Right cardiac atrium (tissue), 5 donors: ENCODE measurements at regions not wholly inside any gene's neighbourhood (a gene's known extent, or its start where the extent isn't known, plus 50 kb on each side); places are given as distances from the start of the nearest gene placed in this dataset.
"Not testable (repeated sequence)": the region's sequence is repeated elsewhere in the genome, so short reads cannot be mapped to it uniquely, and the experiment has no call there.

Source experiments
- ATAC-seq, 2 donors: fragments of 200-7000 bp; cut with Tn5 transposase; one replicate each; pipeline versions ENCODE4 v1.8.0 to v1.9.1; 2020; ENCODE audit warnings: moderate library complexity in 2 of 2, mild to moderate bottlenecking in 1 of 2
- DNase-seq, 3 donors: peaks; one replicate each; pipeline ENCODE4 v3.0.0-alpha.2; 2020
- H3K27ac ChIP-seq: one replicate; pipeline ENCODE4 v1.5.1; 2013; ENCODE audit warnings: mild to moderate bottlenecking, low read length, control low read depth, moderate library complexity
- H3K27me3 ChIP-seq: one replicate; pipeline ENCODE4 v1.6.1; 2013; ENCODE audit not compliant: control insufficient read depth, insufficient read depth
- H3K4me1 ChIP-seq: one replicate; pipeline ENCODE4 v1.6.1; 2013; ENCODE audit warnings: low read length; ENCODE audit not compliant: control insufficient read depth, insufficient read depth
- H3K4me3 ChIP-seq: one replicate; pipeline ENCODE4 v1.5.1; 2013; ENCODE audit warnings: low read length, control low read depth
- H3K9me3 ChIP-seq: one replicate; pipeline ENCODE4 v1.6.1; 2013; ENCODE audit warnings: low read length; ENCODE audit not compliant: control insufficient read depth
- WGBS: extraction: QIAGEN DNeasy Blood & Tissue Kit; methylation state at CpG from one replicate; pipeline ENCODE4 v1.1.7; 2013; 5-methylcytosine and 5-hydroxymethylcytosine counted together
- intact Hi-C, 4 donors: fragments of 100-400 bp; cut with DNase I; formaldehyde crosslinking; loops; one replicate each; pipeline versions ENCODE4 v1.11.0 to v1.14.0; 2022 to 2023
- donor health status: healthy with polysubstance abuse.
- donor health status: DM: no; HTN: yes; CAD: no.
- donor health status: DM: no; HTN: no; CAD: no.
- donor health status: DM: no; HTN: yes; CAD: no; lungs with severe emphysema.
- donor health status: DM: yes; HTN: yes; CAD: no.

DNA sequence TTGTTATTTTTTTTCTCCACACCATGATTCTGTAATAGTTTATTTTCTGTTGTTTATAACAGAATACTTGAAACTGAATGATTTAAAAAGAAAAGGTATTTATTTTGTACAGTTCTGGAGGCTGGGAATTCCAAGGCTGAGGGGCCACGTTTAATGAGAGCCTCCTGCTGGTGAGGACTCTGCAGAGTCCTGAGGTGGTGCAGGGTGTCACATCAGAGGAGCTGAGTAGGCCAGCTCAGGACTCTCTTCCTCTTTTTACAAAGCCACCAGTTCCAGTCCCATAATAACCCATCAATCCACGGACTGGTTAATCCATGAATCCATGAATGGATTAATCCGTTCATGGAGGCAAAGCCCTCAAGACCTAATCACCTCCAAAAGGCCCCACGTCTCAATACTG is 71.6 kb downstream of the TFAP2A start:
- ATAC-seq (no peak), DNase-seq (no peak)
- no peaks in the 10 kb centered on the region for H3K4me1 ChIP-seq
- H3K4me3 ChIP-seq, result no peak overlapping the region
- intact Hi-C loops, result no loop called here
- no peak overlapping the region for H3K27ac ChIP-seq
- H3K9me3 ChIP-seq, result no peaks in the 10 kb centered on the region
- H3K27me3 ChIP-seq, result no peaks in the 10 kb centered on the region
- WGBS, result 68% methylated on average over 4 of the region's 4 CpGs

DNA sequence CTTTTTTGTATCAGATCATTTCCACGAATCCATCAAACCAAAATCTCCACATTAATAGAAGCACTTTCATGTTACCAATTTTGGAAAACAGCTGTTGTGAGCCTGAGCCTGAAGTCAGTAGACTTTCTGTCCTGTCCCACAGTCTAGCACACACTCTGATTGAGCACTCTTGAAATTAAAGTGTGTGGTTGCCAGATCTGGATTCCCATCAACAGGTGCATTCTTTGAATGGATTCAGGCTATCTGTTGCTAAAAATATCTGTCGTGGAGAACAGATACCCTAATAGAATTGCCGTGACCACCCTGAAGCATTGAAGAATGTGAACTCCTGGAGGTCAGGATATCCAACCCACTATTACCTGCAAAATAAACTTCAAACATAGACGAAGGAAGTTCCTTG is 73.3 kb downstream of the TFAP2A start:
- DNase-seq (no peak), ATAC-seq (no peak)
- intact Hi-C loops, result no loop called here
- Histone ChIP-seq H3K9me3 (no peaks in the 10 kb centered on the region), H3K27ac (no peak overlapping the region), H3K4me1 (no peaks in the 10 kb centered on the region), H3K27me3 (no peaks in the 10 kb centered on the region), H3K4me3 (no peak overlapping the region)
- 59% methylated on average over 4 of the region's 4 CpGs for WGBS

DNA sequence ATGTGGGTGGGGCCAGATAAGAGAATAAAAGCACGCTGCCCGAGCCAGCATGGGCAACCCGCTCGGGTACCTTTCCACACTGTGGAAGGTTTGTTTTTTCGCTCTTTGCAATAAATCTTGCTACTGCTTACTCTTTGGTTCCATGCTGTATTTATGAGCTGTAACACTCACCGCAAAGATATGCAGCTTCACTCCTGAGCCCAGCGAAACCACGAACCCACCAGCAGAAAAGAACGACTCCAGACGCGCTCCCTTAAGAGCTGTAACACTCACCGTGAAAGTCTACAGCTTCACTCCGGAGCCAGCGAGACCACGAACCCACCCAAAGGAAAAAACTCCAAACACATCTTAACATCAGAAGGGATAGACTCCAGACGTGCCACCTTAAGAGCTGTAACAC is 76.7 kb downstream of the TFAP2A start:
- no peak for ATAC-seq
- 91% methylated on average over 16 of the region's 16 CpGs for WGBS
- intact Hi-C loops, result no loop called here

DNA sequence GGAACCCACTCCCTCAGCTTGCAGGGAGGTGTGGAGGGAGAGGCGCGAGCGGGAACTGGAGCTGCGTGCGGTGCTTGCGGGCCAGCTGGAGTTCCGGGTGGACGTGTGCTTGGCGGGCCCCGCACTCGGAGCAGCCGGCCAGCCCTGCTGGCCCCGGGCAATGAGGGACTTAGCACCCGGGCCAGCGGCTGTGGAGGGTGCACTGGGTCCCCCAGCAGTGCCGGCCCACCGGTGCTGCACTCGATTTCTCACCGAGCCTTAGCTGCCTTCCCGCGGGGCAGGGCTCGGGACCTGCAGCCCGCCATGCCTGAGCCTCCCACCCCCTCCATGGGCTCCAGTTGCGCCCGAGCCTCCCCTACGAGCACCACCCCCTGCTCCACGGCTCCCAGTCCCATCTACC is 77.5 kb downstream of the TFAP2A start:
- ATAC-seq, H3K27ac ChIP-seq, H3K9me3 ChIP-seq, H3K27me3 ChIP-seq, intact Hi-C loops, H3K4me1 ChIP-seq, H3K4me3 ChIP-seq, DNase-seq: not testable (repeated sequence)
- WGBS, result 93% methylated on average over 27 of the region's 27 CpGs

More for the DNA sequence above, 76.7 kb downstream of the TFAP2A start:
- Histone ChIP-seq H3K9me3 (no peaks in the 10 kb centered on the region), H3K27ac (no peak overlapping the region), H3K4me3 (no peak overlapping the region), H3K27me3 (no peaks in the 10 kb centered on the region), H3K4me1 (no peaks in the 10 kb centered on the region)
- no peak for DNase-seq

DNA sequence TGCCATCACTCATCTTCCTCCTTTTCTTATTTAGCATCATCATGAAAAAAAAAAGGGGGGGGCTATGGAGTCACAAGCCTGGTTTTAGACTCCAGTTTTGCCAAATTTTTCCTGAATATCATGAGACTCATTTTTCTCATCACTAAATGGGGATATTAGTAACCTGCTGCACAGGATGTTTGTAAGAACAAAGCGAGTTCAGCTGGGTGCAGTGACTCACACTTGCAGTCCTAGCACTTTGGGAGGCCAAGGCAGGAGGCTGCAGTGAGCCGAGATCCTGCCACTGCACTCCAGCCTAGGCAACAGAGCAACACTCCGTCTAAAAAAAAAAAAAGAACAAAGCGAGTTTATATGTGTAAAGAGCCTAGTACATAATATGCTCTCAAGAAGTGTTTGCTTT is 82.8 kb downstream of the TFAP2A start:
- Histone ChIP-seq H3K27ac (no peak overlapping the region), H3K27me3 (no peaks in the 10 kb centered on the region), H3K4me1 (no peaks in the 10 kb centered on the region), H3K4me3 (no peak overlapping the region), H3K9me3 (peaks cover 2% of the 10 kb centered on the region)
- WGBS, result 89% methylated on average over 4 of the region's 4 CpGs
- ATAC-seq (no peak), DNase-seq (no peak)
- intact Hi-C loops, result no loop called here

DNA sequence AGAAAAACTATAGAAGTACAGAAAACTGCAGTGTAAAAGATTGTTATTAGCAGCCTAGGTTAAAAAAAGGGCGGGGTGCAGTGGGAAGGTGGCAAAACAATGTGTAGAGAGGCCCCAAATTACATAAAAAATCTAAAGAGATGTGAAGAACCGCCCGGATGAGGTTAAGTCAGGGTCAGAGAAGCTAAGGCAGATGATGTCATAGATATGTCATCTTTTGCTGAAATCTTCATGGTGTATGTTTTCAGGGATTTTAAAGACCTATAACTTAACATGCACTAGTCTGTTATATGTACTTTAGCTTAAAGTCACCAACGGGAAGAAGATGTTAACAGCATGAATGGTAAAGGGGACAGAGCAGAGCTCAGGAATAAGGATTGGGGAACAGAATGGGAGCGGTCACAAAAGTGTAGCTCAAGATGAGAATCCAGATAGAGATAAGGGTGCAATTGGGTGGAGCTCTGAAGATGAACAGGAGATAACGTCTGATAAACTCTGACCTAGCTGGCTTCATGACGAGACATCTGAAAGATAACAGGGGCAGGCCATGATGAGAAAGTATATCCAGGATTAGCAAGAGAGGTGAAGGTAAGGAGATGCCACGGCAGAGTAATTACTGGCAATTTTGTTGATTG is 83.4 kb downstream of the TFAP2A start:
- ATAC-seq (no peak), DNase-seq (no peak)
- Histone ChIP-seq H3K9me3 (peaks cover 2% of the 10 kb centered on the region), H3K27ac (no peak overlapping the region), H3K4me3 (no peak overlapping the region), H3K27me3 (no peaks in the 10 kb centered on the region), H3K4me1 (no peaks in the 10 kb centered on the region)
- 60% methylated on average over 8 of the region's 8 CpGs for WGBS
- intact Hi-C loops, result no loop called here

DNA sequence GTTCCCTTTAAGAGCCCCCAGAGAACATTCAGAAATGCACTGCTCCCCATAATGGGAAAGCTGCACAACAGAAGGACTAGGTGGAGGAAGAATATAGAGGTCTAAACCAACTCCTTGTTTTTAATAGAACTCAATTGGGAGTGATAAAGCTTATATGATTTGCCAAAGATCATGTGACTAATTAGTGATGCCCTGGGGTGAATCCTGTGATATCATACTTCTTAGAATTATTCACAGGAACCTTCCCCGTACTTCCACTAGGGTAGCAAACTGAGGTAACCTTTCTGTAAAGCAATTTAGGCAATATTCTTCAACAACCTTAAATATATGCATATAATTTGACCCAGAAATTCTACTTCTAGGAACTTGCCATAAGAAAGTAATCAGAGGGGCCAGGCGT is 84.4 kb downstream of the TFAP2A start:
- Histone ChIP-seq H3K4me3 (no peak overlapping the region), H3K9me3 (peaks cover 2% of the 10 kb centered on the region), H3K27me3 (no peaks in the 10 kb centered on the region), H3K27ac (no peak overlapping the region), H3K4me1 (no peaks in the 10 kb centered on the region)
- WGBS, result 76% methylated on average over 2 of the region's 2 CpGs
- no peak for DNase-seq
- no peak for ATAC-seq
- intact Hi-C loops, result no loop called here

DNA sequence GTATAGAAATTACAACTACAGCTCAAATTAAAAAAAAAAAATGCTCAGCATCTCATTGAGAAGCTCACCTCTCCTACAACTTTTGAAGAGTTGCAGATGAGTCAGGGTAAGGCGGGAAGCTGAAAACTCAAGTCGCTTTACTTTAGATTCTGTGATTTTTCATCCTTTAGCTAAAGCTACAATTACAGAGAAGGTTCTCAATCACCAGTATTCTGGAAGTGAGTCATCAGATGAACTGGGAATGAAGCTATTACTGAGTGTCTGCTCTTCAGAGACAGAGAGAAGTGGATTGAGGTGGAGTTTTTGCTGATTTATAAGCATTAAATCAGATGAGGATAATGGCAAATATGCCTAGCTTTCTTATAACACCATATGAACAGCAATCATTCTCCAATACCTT is 91.9 kb downstream of the TFAP2A start:
- ATAC-seq (no peak), DNase-seq (no peak)
- no peaks in the 10 kb centered on the region for H3K4me1 ChIP-seq
- WGBS, result 86% methylated on average over 2 of the region's 2 CpGs
- no peak overlapping the region for H3K4me3 ChIP-seq
- no peaks in the 10 kb centered on the region for H3K27me3 ChIP-seq
- no peak overlapping the region for H3K27ac ChIP-seq
- no peaks in the 10 kb centered on the region for H3K9me3 ChIP-seq
- intact Hi-C loops, result no loop called here

DNA sequence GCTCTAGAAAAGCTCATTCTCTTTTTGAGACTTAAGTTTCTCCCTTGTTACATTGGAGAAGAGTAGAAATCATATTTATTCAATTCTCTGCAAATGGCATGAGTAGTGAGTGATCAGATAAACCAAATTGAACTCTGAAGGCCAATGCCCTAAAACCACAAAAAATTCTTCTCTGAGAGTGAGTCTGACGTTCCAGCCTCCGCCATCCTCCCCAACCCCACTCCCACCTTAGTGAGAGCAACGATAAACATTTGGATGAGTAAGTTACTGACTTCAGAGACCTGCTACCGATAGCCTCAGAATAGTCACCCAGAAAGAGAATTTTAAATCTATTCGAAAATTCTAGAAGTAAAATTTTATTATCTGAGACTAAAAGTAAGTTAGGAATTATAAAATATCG is 94.6 kb downstream of the TFAP2A start:
- 72% methylated on average over 6 of the region's 6 CpGs for WGBS
- Histone ChIP-seq H3K27me3 (no peaks in the 10 kb centered on the region), H3K4me1 (no peaks in the 10 kb centered on the region), H3K9me3 (no peaks in the 10 kb centered on the region), H3K4me3 (no peak overlapping the region), H3K27ac (no peak overlapping the region)
- ATAC-seq (no peak), DNase-seq (no peak)
- intact Hi-C loops, result no loop called here

DNA sequence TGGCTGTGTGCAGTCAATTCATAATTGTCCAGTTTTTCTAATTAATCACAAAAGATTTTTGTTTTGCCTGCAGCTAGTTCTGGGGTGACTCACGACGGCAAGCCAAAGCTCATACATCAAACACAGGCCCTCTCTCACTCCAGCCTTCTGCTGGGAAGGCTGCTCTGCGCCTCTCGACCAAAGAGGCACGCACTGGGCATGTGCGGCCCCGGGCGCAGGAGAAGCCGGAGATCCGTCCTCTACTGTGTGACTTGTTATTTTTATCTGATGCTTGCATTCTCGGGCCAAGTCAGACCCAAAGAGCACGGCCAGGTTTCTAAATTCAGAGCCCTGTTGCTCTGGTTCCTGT is 98.5 kb downstream of the TFAP2A start:
- Histone ChIP-seq H3K9me3 (no peaks in the 10 kb centered on the region), H3K27me3 (peaks cover 5% of the 10 kb centered on the region), H3K4me3 (no peak overlapping the region), H3K27ac (no peak overlapping the region), H3K4me1 (no peaks in the 10 kb centered on the region)
- intact Hi-C loops, result no loop called here
- ATAC-seq (no peak), DNase-seq (no peak)
- WGBS, result 63% methylated on average over 12 of the region's 12 CpGs

DNA sequence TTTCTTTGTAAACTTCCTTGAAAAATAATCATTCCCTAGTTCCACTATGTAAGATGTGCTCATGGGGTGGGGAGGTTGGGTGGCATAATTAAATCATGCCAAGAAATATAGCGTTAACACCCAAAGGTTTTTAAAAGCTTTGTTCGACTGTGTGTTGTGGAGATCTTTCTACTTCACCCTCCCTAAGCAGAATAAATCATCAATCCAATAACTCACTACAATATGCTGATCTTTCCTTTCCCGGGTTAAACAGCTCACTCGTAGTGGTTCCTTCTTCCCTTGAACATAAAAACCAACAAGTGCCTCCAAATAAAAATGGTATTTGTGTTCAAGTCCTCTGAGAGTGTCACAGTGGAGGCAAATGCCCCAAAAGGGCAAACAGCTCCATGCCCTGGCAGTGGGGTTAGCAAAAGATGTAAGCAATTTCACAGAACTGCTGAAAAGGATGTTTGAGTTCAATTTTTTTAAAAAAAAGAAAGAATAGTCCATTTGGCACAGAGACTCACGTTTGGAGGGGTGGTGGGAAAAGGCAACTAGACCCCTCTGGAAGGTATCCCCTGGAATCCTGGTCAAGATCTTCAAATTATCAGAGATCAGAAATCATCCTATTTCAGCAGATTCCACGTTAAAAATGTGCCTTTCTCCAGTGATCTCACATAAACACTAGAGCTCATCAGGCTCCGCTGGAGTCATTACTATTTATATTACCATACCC is 99.1 kb downstream of the TFAP2A start:
- WGBS, result 51% methylated on average over 7 of the region's 7 CpGs
- Histone ChIP-seq H3K4me3 (no peak overlapping the region), H3K27ac (no peak overlapping the region), H3K9me3 (no peaks in the 10 kb centered on the region), H3K27me3 (peaks cover 5% of the 10 kb centered on the region), H3K4me1 (no peaks in the 10 kb centered on the region)
- ATAC-seq (no peak), DNase-seq (no peak)
- intact Hi-C loops, result no loop called here

DNA sequence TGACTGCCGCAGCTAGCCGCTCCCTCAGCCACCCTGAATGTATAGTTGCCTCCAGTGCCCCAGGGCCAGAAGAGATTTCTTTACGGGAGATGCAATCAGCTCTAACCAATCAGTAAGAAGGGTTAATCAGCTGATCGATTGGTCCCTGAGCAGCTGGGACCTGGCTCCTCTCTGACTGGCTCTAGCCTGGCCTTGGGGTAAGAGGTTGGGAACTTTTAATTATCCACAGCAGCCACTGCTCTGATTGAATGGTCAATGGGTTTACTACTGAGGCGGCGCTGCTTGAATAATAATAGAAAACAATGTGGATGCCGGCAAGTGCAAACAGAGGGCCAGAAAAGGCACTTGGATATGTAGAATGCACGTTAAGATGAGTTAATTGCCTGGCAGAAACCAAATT is 99.8 kb downstream of the TFAP2A start:
- H3K4me1 ChIP-seq, result no peaks in the 10 kb centered on the region
- ATAC-seq, result no peak
- intact Hi-C loops, result no loop called here
- no peak for DNase-seq
- no peak overlapping the region for H3K4me3 ChIP-seq
- WGBS, result 50% methylated on average over 8 of the region's 8 CpGs
- H3K9me3 ChIP-seq, result no peaks in the 10 kb centered on the region
- no peak overlapping the region for H3K27ac ChIP-seq
- H3K27me3 ChIP-seq, result peaks cover 5% of the 10 kb centered on the region
